Limb (tissue), 2 donors: ENCODE measurements at regions not wholly inside any gene's neighbourhood (a gene's known extent, or its start where the extent isn't known, plus 50 kb on each side); places are given as distances from the start of the nearest gene placed in this dataset.

Experiments
- DNase-seq, 2 donors: peaks; one replicate each; pipeline ENCODE4 v3.0.0-alpha.2; 2016; ENCODE audit errors: extremely low spot score in 2 of 2

DNA sequence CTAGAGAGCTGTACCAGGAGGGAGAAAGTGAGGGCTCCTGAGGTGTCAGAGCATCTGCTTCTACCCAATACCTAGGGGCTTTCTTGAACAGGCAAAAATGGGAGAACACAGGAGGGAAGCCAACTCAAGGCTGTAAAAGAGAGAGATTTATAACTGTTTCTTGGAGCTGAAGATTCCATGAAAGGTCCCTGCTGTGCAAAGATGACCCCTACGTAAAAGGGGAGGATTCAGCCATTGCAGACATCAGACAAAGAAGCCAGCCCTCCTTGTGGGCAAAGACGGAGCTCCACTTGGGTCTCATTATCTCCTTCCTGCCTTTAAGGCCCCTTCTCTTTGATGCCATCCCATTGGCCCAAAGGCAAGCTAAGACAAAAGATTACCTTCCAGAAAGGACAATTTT is 524.1 kb upstream of the CAMK1G start:
- no peak for DNase-seq

DNA sequence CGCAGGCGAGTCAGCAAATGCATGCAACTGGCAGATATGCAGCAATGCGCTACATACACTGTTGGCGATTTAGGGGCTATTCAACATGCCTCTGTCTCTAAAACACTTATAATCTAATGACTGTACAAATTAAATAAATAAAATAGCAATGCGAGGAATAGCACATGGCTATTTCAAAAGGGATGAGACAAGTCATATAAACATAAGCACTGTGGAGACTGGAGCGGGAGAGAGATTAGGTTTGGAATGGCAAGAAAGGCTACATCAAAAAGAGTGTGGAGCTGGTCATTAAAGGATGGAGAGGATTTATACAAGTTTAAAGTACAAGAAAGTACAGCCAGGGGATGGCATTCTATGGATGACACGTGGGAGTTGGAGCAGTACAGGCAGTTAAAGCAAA is 523.5 kb upstream of the CAMK1G start:
- DNase-seq, result no peak

DNA sequence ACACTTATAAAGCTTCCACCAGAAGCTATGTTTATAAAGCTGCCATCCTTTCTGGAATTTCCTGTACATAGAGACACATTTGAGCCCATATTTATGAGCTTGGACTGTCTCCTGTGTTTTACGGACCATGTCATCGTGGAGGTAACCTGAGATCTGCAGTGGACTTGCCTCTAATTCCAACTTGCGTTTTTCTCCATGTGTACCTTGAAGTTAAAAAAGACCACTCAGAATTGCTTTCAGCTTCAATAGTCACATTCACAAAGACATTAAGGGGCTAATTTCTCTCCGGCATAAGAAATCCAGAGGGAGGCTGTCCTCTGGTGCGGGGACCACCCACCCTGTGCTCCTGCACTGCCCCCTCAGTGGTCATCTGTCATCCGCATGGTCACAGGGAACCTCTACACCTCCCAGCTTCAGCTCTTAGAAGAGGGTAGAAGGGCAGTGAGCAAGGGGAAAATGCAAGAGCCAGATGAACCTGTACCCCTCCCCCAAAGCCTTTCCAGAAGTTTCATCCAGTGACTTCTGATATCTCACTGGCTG is 521.4 kb upstream of the CAMK1G start:
- DNase-seq, result no peak

DNA sequence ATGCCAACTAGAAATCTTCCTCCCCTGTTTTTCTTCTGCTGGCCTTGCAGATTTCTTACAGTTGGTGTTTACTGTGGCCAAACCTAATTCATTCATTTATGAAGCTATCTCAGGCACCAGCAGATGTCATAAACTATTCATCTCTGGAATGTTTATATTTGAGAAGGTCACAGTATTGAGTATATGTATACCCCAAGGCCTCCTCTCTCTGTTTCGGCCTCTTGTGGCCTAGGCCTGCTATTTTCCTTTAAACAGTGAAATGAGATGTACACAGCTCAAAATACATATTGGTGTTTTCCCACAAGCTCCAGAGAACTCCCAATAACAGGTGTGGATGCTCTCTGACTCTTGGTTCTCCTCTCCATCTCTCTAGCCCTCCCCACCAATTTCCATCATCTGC is 520.7 kb upstream of the CAMK1G start:
- no peak for DNase-seq

- no peak for DNase-seq
These were observed 519.5 kb upstream of the CAMK1G start for GRCh38 chr1:209063767-209064659.

GRCh38 chr1:209064850-209065706 is 518.4 kb upstream of the CAMK1G start:
- DNase-seq, result no peak

GRCh38 chr1:209072481-209072880 is 511.0 kb upstream of the CAMK1G start:
- no peak for DNase-seq

DNA sequence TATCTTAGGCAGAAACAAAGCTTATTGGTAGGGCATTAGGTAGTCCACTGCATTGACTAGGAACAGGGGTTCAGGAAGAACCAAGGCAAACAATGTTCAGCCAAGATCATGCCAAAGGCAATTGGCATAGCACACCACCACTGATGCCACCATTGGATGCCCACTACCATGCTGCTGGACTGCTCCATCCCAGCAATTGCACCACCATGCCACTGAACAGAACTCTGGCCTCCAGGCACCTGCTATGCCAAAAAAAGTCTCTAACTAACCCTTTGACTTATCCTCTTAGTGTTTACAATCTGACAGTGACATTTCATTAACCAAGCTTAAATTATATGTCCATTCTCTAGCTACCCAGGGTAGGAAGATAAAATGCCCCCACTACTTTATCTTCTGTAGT is 509.6 kb upstream of the CAMK1G start:
- no peak for DNase-seq

- DNase-seq, result no peak
These were observed 508.8 kb upstream of the CAMK1G start for GRCh38 chr1:209074575-209075250.

GRCh38 chr1:209076688-209077087 is 506.8 kb upstream of the CAMK1G start:
- no peak for DNase-seq

DNA sequence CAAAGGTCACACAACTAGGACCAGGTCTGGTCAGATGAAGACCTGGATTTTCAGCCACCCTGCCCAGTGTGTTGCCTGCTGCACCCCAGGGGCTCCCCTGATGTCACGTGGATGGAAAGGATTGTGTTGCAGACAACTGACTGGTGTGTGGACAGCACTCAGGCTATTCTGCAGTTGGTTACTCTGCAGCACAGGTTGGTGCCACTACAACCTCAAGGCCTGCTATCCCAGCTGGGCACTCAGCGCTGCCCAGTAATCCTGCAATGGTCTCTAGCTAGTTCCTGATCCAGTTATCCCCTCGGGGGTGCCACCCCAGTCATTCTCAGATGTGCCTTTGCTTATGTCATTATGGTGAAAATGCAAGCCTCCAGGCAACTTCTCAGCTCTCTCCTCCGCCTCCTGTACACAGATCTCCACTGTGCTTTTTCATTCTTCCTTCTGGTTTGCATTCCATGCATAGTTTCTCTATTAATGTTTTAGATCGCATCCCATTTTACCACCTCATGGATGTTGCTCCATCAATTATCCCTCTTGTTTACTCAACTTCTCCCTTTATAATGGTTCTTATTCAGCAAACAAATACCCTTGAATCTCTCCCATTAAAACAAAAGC is 503.2 kb upstream of the CAMK1G start:
- DNase-seq, result no peak

DNA sequence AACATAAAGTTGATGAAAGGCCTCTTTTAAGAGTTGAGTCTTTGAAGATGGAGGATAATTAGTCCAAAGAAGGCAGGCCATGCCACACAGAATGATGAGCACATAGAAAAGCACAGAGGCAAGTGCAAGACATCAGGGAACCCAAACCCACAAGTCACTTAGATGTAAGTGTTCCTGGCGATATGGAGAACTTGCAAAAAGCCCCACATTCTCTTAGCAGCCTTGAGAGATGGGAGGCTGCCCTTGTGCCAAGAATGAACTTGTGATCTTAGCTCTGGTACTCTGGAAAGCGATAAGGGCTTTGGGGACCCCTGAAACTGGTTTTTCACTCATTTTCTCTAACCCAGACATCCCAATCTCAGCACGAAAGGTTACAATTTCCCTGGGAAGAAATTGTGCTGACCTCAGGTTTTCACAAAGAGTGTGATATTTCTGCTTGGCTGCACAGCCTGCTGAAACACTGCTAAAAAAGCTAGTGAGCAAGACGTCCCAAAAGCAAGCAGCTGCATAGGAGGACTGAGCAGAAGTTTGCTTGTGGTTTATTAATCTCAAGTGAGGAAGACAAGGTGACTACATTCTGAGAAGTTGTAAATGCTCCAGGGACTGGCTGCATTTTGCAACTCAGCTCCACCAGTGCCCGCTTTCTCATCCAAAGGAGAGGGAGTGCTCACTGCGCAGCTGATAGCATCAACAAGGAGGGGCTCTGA is 496.9 kb upstream of the CAMK1G start:
- DNase-seq, result no peak

- no peak for DNase-seq
These were observed 489.1 kb upstream of the CAMK1G start for GRCh38 chr1:209094384-209094783.

DNA sequence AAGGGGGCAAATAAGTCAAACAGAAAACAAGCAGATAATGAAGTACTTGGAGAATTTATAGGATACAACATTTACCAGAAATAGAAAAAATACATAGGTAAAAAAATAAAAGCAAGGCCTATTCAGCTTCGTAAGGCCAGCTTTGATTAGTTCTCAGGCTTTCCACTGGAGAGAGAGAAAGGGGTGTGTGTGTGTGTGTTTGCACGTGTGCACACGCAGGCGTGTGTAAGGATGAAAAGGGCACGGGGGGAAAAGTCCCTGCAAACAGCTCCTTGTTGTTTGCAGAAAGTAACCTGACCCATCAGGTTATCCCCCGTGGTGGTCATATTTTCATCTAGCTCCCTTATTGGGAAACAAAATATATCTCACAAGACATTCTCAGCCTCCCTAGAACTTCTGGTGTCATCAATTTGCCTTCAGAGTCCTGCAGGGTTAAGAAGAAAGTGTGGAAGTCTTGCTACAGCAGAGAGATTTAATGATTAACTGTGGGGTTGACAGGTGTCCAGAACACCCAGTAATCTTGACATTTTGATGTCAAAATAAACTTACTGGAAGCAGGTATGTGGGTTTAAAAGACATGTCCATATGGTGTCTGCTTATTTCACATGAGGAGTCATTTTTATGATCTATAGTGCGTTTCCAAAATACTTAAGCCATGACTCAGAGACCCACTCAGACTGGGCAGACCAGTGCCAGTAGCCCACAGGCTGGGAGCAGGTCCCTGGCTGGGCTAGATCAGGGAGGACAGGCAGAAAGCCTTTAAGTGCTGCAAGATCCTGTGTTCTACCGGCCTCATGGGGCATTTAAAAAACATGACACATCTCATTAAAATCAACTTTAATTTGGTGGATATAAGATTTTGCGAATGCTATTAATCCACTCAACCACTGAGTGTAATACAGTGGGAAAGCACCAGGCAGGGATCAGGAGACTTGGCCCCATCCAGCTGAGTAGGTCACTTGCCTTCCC is 487.6 kb upstream of the CAMK1G start:
- no peak for DNase-seq

DNA sequence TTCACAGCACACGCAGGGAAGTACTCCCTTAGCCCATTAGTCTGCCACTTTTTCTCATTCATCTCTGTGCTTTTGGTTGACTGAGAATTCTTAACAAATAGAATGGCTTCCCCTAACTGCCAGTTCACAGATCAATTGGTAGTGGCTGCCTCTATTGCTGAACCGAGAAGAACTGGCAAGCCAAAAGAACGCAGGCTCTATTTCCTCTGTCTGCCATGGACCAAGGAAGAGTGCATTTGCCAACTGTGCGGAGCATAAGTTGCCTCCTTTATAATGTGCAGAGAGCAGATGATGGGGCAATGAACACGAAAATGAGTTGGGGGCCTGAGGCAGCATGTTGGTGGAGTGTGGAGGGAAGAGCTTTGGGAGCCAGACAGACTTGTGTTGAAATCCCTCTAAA is 483.1 kb upstream of the CAMK1G start:
- no peak for DNase-seq

DNA sequence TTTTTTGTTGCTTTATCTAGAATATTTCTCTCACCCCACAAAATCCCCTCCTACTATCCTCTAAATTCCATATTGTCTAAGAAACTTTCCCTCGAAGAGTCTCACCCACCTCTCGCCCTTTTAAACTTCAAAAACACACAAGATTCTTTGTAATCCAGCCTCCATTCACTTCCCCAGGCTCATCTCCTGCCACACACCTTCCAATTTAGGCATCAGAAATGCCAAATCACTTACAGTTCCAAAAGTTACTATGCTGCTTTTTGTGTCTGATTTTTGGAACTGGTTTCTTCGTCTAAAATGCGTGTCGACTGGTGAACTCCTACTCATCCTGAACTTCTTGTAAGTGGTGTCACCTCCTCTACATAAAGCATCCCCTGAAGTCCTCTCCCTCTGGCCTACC is 482.4 kb upstream of the CAMK1G start:
- DNase-seq, result no peak

GRCh38 chr1:209102120-209102519 is 481.4 kb upstream of the CAMK1G start:
- DNase-seq, result no peak

DNA sequence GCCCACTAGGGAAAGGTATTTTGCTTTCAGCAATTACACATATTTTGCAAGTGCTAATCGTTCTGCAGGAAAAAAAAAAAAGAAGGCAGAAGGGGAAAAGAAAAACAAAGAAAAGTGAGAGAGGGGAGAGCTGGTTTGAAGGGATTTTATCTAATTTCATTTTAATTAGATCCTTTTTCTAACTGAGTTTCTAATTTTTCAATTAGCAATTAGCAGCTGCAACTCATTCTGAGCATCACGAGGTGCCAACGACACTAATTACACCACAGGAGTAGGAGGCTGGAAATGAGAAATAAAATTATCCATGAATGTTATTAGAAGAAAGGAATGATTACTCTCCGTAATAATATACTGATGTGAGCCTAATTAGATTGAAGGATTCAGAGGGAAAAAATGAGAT is 481.0 kb upstream of the CAMK1G start:
- no peak for DNase-seq

GRCh38 chr1:209103092-209103491 is 480.4 kb upstream of the CAMK1G start:
- peak in 1 of 2 donors; percentile 42 for DNase-seq
